Suppressor macrophage (primary cell): ENCODE measurements at regions not wholly inside any gene's neighbourhood (a gene's known extent, or its start where the extent isn't known, plus 50 kb on each side); places are given as distances from the start of the nearest gene placed in this dataset.
"Not testable (repeated sequence)": the region's sequence is repeated elsewhere in the genome, so short reads cannot be mapped to it uniquely, and the experiment has no call there.

Source experiments
- DNase-seq, 4 experiments: peaks; one replicate each; pipeline ENCODE4 v3.0.0-alpha.2; 2020 to 2022

- DNase-seq, result no peak
These were observed 412.5 kb downstream of the NUP35 start for GRCh38 chr2:183536714-183537113.

- DNase-seq, result no peak
These were observed 417.5 kb downstream of the NUP35 start for GRCh38 chr2:183541766-183542165.

GRCh38 chr2:183542606-183543005 lies 418.4 kb downstream of the NUP35 start:
- DNase-seq, result no peak

DNA sequence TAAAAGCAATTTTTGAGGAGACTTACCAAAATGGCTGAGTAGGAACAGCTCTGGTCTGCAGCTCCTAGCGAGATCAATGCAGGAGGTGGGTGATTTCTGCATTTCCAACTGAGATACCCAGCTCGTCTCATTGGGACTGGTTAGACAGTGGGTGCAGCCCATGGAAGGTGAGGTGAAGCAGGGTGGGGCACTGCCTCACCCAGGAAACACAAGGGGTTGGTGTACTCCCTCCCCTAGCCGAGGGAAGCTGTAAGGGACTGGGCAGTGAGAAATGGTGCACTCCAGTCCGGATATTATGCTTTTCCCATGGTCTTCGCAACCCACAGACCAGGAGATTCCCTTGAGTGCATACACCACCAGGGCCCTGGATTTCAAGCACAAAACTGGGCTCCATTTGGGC lies 419.0 kb downstream of the NUP35 start:
- no peak for DNase-seq

DNA sequence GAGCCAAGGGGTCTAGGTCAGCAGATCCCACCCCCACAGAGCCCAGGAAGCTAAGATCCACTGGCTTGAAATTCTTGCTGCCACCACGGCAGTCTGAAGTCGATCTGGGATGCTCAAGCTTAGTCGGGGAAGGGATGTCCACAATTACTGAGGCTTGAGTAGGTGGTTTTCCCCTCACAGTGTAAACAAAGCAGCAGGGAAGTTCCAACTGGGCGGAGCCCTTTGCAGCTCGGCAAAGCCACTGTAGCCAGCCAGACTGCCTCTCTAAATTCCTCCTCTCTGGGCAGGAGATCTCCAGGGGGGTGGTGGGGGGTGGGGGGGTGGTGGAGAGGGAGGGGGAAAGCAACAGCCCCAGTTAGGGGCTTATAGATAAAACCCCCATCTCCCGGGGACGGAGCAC lies 419.5 kb downstream of the NUP35 start:
- DNase-seq, result no peak

DNA sequence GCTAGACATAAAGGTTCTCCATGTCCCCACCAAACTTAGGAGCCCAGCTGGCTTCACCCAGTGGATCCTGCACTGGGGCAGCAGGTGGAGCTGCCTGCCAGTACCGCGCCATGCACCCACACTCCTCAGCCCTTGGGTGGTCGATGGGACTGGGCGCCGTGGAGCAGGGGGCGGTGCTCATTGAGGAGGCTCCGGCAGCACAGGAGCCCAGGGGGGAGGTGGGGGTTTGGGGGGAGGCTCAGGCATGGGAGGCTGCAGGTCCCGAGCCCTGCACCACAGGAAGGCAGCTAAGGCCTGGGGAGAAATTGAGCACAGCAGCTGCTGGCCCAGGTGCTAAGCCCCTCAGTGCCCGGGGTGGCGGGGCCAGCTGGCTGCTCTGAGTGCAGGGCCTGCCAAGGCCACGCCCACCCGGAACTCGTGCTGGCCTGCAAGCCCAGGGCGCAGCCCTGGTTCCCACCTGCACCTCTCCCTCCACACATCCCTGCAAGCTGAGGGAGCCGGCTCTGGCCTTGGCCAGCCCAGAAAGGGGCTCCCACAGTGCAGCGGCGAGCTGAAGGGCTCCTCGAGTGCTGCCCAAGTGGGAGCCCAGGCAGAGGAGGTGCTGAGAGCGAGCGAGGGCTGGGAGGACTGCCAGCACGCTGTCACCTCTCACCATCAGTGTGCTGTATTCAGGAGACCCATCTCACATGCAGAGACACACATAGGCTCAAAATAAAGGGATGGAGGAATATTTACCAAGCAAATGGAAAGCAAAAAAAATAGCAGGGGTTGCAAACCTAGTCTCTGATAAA lies 422.5 kb downstream of the NUP35 start:
- not testable (repeated sequence) for DNase-seq

DNA sequence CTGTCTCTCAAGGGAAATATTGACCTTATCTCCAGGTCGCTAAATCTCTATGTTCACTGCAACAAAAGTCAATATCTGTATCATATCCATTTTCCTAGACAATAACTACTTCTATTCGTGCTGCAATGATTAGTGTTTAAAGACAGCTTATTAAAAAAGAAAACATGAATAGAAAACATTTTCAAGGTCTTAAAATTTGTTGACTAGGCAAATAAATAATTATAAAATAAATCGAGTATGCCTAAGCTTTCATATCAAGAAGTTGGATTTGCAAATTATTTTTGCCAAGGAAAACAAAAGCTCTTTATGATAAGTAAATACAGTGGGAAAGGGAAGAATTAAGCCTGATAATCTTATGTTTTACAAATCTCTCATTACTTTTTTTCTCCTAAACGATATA lies 428.5 kb downstream of the NUP35 start:
- DNase-seq, result no peak

DNA sequence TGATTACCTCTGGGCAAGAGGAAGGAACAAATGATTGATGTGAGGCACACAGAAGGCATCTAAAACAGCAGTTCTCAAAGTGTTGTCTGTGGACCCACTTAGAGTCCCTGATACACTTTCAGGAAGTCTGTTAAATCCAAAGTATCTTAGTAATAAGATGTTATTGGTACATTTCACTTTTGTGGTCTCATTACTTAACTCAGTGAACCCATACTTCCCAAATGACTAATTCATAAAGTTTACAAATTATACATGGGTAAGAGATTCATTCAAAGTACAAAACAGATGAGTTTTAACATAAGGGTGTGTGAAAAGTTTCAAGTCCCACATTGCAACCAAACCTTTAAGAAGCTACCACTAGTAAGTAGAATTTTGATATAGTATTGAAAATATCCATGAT lies 440.5 kb downstream of the NUP35 start:
- no peak for DNase-seq

- no peak for DNase-seq
These were observed 451.2 kb downstream of the NUP35 start for GRCh38 chr2:183575481-183575880.

- DNase-seq, result no peak
These were observed 455.4 kb downstream of the NUP35 start for GRCh38 chr2:183579686-183580085.

DNA sequence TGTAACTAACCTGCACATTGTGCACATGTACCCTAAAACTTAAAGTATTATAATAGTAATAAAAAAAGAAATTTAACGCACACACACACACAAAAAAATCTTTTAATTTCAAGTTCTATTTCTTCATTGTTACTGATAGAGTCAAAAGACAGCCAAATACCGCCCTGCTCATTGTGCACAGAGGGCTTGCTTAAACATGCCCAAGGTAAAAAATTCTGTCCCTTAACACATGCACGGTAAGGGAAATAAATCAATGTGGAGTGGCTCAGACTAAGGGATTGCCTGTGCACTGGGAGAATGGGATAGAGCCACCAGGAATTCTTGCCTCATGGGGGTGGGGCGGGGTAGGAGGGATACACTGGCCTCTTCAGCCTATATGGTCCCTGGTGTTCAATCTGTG lies 468.0 kb downstream of the NUP35 start:
- no peak for DNase-seq

GRCh38 chr2:183594150-183594549 lies 469.9 kb downstream of the NUP35 start:
- no peak for DNase-seq

- no peak for DNase-seq
These were observed 473.6 kb downstream of the NUP35 start for GRCh38 chr2:183597841-183598240.

DNA sequence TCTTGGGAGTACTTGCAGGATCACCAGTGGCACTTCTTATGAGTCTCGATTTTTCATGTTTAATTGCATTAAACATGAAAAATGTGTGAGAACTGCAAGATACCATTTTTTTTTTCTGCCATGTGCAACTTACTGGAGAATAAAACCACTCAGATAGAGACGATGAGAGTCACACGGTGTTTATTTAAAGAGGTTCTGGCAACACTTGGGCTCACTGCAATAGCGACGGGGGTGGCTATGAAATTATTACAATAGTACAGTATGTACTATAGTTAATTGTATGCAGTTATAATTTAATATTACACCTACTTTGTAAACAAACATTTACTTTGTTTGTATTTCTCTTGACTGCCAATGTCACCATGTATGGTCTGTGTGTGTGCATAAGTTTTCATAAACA lies 479.8 kb downstream of the NUP35 start:
- DNase-seq, result no peak

GRCh38 chr2:183605440-183605839 lies 481.2 kb downstream of the NUP35 start:
- no peak for DNase-seq

DNA sequence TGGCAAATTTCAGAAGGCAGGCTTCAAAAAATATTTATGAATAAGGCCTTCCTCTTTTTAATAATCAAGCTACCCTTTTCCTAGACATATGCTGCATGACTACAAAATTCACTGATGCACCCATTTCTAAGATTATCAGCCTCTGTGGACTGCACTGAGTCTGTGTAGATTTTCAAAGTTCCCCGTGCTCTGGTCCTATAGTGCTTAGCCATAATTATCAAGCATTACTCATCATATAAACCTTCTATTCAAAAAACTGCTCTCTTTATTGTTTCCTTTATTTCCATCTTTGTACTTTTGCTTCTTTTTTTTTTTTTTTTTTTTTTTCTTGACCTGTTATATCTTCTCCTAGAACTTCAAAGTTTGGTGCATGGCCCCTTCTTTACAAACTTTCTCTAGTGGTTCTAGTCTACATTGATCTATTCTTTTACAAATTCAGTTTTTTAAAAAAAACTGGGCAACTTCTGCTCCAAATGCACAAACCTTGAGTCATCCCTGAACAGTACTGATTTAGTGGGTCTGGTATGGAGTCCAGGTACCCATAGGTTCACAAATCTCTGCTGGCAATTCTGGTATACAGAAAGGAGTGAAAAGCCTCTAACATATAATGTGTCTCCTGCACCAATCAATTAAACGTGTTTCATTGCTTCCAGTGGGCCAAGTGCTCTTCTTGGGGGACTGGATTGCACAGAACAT lies 481.9 kb downstream of the NUP35 start:
- no peak for DNase-seq

DNA sequence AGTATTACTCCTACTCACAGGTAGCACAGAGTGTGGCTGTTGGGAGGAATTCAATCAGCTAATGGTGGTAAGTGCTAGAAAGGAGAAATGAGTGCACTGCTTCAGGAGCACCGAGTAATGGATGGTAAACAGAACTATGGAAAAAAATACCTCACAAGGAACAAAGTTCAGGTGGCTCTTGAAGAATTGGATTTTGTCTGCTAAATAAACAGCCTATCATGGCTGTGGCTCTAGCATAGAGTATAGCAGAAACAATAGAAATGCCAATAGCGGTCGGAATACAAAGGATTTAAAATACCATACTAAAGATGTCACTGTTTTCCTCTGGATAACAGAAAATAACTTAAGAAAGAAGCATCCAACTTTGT lies 482.5 kb downstream of the NUP35 start:
- DNase-seq, result no peak

GRCh38 chr2:183607995-183608394 lies 483.8 kb downstream of the NUP35 start:
- no peak for DNase-seq

GRCh38 chr2:183608747-183609146 lies 484.5 kb downstream of the NUP35 start:
- no peak for DNase-seq

DNA sequence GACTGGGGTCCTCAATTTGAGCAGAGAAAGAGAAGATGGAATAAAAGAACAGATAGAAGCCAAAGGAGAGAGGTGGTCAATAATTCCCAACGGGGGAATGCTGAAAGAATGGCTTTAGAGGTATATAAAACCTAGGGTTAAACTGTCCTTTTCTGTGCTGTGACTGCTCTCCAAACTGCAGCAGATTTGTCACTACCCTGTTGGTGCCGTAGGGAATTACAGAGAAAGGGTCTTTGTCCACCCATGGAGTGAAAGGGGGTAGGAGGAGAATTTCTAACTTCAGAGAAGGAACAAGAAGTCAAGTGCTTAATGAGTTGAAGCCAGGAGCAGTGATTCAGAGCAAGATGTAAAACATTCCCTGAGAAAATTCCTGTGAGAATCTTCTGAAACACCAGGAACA lies 486.5 kb downstream of the NUP35 start:
- DNase-seq, result no peak

- no peak for DNase-seq
These were observed 490.7 kb downstream of the NUP35 start for GRCh38 chr2:183614799-183615435.

DNA sequence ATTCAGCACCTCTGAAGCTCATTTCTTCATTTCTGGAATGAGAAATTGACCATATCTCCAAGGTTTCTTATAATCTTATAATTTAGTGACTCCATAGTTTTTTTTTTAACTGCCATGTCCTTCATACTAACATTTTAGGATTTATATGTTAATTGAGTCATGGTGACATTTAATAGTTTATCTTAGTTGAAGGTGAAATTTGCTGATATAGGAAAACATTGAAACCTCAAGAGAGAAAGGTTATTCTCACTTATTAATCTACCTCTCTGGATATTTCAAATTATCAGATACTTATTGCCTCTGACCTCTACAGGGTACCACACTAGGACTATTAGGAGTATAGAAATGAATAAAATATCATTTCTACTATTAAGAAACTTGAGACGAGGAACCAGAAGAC lies 499.0 kb downstream of the NUP35 start:
- DNase-seq, result no peak

DNA sequence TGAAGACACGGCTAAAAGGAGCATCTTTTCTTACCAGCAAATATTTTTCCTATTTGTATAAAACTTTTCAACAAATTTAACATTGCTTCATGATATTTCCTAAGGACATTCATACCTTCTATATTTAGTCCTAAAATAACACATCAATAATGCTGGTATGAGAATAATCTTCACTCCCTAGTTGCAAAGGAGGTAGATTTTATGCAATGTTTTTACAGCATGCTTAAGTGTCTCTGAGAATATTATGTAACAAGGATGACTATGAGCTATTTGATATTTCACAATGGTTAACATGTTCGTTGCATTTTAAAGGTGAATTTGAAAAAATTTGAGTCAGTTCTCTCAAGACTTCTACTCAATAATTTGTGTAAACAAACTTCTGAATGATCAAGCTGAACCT lies 506.7 kb downstream of the NUP35 start:
- no peak for DNase-seq

DNA sequence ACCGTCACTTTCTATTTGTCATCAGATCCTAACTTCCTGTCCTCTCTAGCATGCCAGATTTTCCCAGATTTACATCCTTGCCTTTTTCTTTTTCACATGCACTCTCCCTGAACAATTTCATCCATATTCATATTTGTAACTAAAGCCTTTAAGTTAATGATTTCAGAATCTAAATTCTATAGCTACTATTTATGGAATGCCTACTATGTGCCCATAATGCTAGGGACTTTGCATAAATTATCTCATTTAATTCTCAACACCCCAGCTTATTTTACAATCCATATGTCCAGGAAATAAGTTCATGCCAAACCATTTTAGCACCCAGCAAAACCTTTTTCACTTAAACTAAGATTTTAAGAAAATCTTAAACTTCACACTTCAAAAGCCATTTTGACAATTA lies 531.9 kb downstream of the NUP35 start:
- DNase-seq, result no peak
